WTC11 (cell line): ENCODE measurements at regions not wholly inside any gene's neighbourhood (a gene's known extent, or its start where the extent isn't known, plus 50 kb on each side); places are given as distances from the start of the nearest gene placed in this dataset.

ENCODE experiments used
- ATAC-seq: fragments of 200-7000 bp; cut with Tn5 transposase; 2 replicates; pipeline ENCODE4 v1.10.0; 2021; ENCODE audit warnings: mild to moderate bottlenecking, moderate library complexity
- CTCF ChIA-PET: fragments of 300-600 bp; sonication (Branson Sonifier 250); formaldehyde crosslinking; loops from one replicate; lab custom pipeline; 2021; ENCODE audit warnings: antibody characterized with exemption; lab: Charles Lee
- POLR2A ChIA-PET: fragments of 350-600 bp; sonication (Branson Sonifier 250); formaldehyde crosslinking; loops from one replicate; lab custom pipeline; 2021; ENCODE audit warnings: antibody characterized with exemption; lab: Charles Lee
- DNase-seq: peaks from one replicate; pipeline ENCODE4 v3.0.0; 2021; ENCODE audit warnings: low spot score
- H3K27ac Mint-ChIP-seq: 2 replicates; pipeline ENCODE4 v1.8.0; 2021; ENCODE audit warnings: mixed read lengths
- H3K27me3 Mint-ChIP-seq: 2 replicates; pipeline ENCODE4 v1.8.0; 2021; ENCODE audit warnings: low read depth, mild to moderate bottlenecking, moderate library complexity, mixed read lengths
- H3K36me3 Mint-ChIP-seq: 2 replicates; pipeline ENCODE4 v1.8.0; 2021; ENCODE audit warnings: mixed read lengths
- H3K4me1 Mint-ChIP-seq: 2 replicates; pipeline ENCODE4 v1.8.0; 2022; ENCODE audit warnings: mixed read lengths
- H3K4me3 Mint-ChIP-seq: 2 replicates; pipeline ENCODE4 v1.8.0; 2021; ENCODE audit warnings: mild to moderate bottlenecking, moderate library complexity, mixed read lengths
- H3K9me3 Mint-ChIP-seq: 2 replicates; pipeline ENCODE4 v1.8.0; 2021; ENCODE audit warnings: mixed read lengths
- ATF1 ChIP-seq: sonication (generic); formaldehyde crosslinking; IDR thresholded peaks from 2 replicates; pipeline ENCODE4 v1.8.1; 2023; ENCODE audit warnings: mild to moderate bottlenecking, moderate library complexity, missing genetic modification reagents
- CBFB ChIP-seq: sonication (generic); formaldehyde crosslinking; IDR thresholded peaks from 2 replicates; pipeline ENCODE4 v1.8.1; 2022; ENCODE audit warnings: mild to moderate bottlenecking, low read depth, missing genetic modification reagents
- ELF4 ChIP-seq: sonication (generic); formaldehyde crosslinking; IDR thresholded peaks from 2 replicates; pipeline ENCODE4 v1.8.1; 2022; ENCODE audit warnings: low read depth, mild to moderate bottlenecking, moderate library complexity, missing genetic modification reagents
- NR2C2 ChIP-seq: sonication (generic); formaldehyde crosslinking; IDR thresholded peaks from 2 replicates; pipeline ENCODE4 v1.8.0; 2022; ENCODE audit warnings: mild to moderate bottlenecking, missing genetic modification reagents
- NR3C1 ChIP-seq: sonication (generic); formaldehyde crosslinking; conservative IDR thresholded peaks from 2 replicates; pipeline ENCODE4 v1.8.1; 2023; ENCODE audit warnings: low read depth, mild to moderate bottlenecking, missing genetic modification reagents
- TEAD1 ChIP-seq: sonication (generic); formaldehyde crosslinking; IDR thresholded peaks from 2 replicates; pipeline ENCODE4 v1.8.0; 2022; ENCODE audit warnings: mild to moderate bottlenecking, missing genetic modification reagents
- ZBTB21 ChIP-seq: sonication (generic); formaldehyde crosslinking; IDR thresholded peaks from 2 replicates; pipeline ENCODE4 v1.8.1; 2023; ENCODE audit warnings: mild to moderate bottlenecking, missing genetic modification reagents, borderline replicate concordance
- ZNF121 ChIP-seq: sonication (generic); formaldehyde crosslinking; IDR thresholded peaks from 2 replicates; pipeline ENCODE4 v1.8.0; 2023; ENCODE audit warnings: missing genetic modification reagents
- ZNF317 ChIP-seq: sonication (generic); formaldehyde crosslinking; IDR thresholded peaks from 2 replicates; pipeline ENCODE4 v1.8.1; 2023; ENCODE audit warnings: low read depth, mild to moderate bottlenecking, moderate library complexity, missing genetic modification reagents, borderline replicate concordance
- ZNF423 ChIP-seq: fragments of 250-450 bp; sonication (Bioruptor Pico); IDR thresholded peaks from 2 replicates; pipeline ENCODE4 v2.1.2; 2022; ENCODE audit warnings: mild to moderate bottlenecking, moderate library complexity
- TF ChIP-seq, protein P1 (sequence below): sonication (generic); formaldehyde crosslinking; IDR thresholded peaks from 2 replicates; pipeline ENCODE4 v1.8.1; 2023; ENCODE audit warnings: mild to moderate bottlenecking, missing genetic modification reagents, borderline replicate concordance
- TF ChIP-seq, protein P2 (sequence below): sonication (generic); formaldehyde crosslinking; IDR thresholded peaks from 2 replicates; pipeline ENCODE4 v1.8.1; 2023; ENCODE audit warnings: mild to moderate bottlenecking, missing genetic modification reagents
- TF ChIP-seq, protein P3 (sequence below): fragments of 200-600 bp; IDR thresholded peaks from 2 replicates; pipeline ENCODE4 v1.8.0; 2022; ENCODE audit warnings: antibody characterized with exemption
- TF ChIP-seq, protein P4 (sequence below): fragments of 250-450 bp; sonication (Bioruptor Pico); IDR thresholded peaks from 2 replicates; pipeline ENCODE4 v2.1.2; 2022; ENCODE audit warnings: mild to moderate bottlenecking, moderate library complexity
- TF ChIP-seq, protein P5 (sequence below): sonication (generic); formaldehyde crosslinking; conservative IDR thresholded peaks from 2 replicates; pipeline ENCODE4 v1.8.1; 2023; ENCODE audit warnings: mild to moderate bottlenecking, low read depth, missing genetic modification reagents, moderate library complexity
- TF ChIP-seq, protein P6 (sequence below): sonication (generic); formaldehyde crosslinking; IDR thresholded peaks from 2 replicates; pipeline ENCODE4 v1.8.0; 2022; ENCODE audit warnings: mild to moderate bottlenecking, missing genetic modification reagents
- TF ChIP-seq, protein P7 (sequence below): fragments of 250-450 bp; sonication (Bioruptor Pico); IDR thresholded peaks from 2 replicates; pipeline ENCODE4 v1.9.0; 2021; ENCODE audit warnings: mild to moderate bottlenecking
- TF ChIP-seq, protein P8 (sequence below): sonication (generic); formaldehyde crosslinking; IDR thresholded peaks from 2 replicates; pipeline ENCODE4 v1.8.0; 2023; ENCODE audit warnings: missing genetic modification reagents
- TF ChIP-seq, protein P9 (sequence below): sonication (generic); formaldehyde crosslinking; IDR thresholded peaks from 2 replicates; pipeline ENCODE4 v1.8.0; 2023; ENCODE audit warnings: missing genetic modification reagents, mild to moderate bottlenecking, borderline replicate concordance

DNA sequence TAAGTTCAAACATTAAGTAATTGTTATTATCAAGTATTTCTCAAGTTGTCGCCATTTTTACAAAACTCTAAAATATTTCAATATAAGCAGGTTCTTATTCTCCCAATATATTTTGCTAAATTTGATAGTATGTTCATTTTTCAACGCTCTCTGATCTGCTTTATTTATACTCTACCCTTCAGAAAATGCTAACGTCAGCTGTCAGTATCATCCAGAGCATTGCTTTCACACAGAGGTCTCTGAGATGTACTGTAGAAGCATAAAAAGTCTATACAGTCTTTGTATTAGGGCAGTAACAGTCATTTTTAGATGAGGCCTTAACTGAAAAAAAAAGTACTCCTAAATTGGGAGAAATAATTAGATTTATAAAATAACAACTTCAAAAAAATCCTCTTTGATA, 533.1 kb upstream of the LRFN5 start:
- H3K27ac Mint-ChIP-seq, result no peak overlapping the region
- H3K4me3 Mint-ChIP-seq, result no peak overlapping the region
- TF ChIP-seq TEAD1 (CRISPR knock-in tag), result no peak
- no peak for TF ChIP-seq ZNF317 (CRISPR knock-in tag)
- TF ChIP-seq, protein P1, sequence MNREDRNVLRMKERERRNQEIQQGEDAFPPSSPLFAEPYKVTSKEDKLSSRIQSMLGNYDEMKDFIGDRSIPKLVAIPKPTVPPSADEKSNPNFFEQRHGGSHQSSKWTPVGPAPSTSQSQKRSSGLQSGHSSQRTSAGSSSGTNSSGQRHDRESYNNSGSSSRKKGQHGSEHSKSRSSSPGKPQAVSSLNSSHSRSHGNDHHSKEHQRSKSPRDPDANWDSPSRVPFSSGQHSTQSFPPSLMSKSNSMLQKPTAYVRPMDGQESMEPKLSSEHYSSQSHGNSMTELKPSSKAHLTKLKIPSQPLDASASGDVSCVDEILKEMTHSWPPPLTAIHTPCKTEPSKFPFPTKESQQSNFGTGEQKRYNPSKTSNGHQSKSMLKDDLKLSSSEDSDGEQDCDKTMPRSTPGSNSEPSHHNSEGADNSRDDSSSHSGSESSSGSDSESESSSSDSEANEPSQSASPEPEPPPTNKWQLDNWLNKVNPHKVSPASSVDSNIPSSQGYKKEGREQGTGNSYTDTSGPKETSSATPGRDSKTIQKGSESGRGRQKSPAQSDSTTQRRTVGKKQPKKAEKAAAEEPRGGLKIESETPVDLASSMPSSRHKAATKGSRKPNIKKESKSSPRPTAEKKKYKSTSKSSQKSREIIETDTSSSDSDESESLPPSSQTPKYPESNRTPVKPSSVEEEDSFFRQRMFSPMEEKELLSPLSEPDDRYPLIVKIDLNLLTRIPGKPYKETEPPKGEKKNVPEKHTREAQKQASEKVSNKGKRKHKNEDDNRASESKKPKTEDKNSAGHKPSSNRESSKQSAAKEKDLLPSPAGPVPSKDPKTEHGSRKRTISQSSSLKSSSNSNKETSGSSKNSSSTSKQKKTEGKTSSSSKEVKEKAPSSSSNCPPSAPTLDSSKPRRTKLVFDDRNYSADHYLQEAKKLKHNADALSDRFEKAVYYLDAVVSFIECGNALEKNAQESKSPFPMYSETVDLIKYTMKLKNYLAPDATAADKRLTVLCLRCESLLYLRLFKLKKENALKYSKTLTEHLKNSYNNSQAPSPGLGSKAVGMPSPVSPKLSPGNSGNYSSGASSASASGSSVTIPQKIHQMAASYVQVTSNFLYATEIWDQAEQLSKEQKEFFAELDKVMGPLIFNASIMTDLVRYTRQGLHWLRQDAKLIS, result no peak
- TF ChIP-seq, protein P2, sequence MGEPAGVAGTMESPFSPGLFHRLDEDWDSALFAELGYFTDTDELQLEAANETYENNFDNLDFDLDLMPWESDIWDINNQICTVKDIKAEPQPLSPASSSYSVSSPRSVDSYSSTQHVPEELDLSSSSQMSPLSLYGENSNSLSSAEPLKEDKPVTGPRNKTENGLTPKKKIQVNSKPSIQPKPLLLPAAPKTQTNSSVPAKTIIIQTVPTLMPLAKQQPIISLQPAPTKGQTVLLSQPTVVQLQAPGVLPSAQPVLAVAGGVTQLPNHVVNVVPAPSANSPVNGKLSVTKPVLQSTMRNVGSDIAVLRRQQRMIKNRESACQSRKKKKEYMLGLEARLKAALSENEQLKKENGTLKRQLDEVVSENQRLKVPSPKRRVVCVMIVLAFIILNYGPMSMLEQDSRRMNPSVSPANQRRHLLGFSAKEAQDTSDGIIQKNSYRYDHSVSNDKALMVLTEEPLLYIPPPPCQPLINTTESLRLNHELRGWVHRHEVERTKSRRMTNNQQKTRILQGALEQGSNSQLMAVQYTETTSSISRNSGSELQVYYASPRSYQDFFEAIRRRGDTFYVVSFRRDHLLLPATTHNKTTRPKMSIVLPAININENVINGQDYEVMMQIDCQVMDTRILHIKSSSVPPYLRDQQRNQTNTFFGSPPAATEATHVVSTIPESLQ (CRISPR knock-in tag), result no peak
- TF ChIP-seq ELF4, result no peak
- no peak for TF ChIP-seq ATF1
- TF ChIP-seq, protein P3, sequence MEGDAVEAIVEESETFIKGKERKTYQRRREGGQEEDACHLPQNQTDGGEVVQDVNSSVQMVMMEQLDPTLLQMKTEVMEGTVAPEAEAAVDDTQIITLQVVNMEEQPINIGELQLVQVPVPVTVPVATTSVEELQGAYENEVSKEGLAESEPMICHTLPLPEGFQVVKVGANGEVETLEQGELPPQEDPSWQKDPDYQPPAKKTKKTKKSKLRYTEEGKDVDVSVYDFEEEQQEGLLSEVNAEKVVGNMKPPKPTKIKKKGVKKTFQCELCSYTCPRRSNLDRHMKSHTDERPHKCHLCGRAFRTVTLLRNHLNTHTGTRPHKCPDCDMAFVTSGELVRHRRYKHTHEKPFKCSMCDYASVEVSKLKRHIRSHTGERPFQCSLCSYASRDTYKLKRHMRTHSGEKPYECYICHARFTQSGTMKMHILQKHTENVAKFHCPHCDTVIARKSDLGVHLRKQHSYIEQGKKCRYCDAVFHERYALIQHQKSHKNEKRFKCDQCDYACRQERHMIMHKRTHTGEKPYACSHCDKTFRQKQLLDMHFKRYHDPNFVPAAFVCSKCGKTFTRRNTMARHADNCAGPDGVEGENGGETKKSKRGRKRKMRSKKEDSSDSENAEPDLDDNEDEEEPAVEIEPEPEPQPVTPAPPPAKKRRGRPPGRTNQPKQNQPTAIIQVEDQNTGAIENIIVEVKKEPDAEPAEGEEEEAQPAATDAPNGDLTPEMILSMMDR, result no peak
- TF ChIP-seq ZNF423 (CRISPR knock-in tag), result no peak
- TF ChIP-seq, protein P4, sequence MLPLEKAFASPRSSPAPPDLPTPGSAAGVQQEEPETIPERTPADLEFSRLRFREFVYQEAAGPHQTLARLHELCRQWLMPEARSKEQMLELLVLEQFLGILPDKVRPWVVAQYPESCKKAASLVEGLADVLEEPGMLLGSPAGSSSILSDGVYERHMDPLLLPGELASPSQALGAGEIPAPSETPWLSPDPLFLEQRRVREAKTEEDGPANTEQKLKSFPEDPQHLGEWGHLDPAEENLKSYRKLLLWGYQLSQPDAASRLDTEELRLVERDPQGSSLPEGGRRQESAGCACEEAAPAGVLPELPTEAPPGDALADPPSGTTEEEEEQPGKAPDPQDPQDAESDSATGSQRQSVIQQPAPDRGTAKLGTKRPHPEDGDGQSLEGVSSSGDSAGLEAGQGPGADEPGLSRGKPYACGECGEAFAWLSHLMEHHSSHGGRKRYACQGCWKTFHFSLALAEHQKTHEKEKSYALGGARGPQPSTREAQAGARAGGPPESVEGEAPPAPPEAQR (CRISPR knock-in tag), result no peak
- TF ChIP-seq, protein P5, sequence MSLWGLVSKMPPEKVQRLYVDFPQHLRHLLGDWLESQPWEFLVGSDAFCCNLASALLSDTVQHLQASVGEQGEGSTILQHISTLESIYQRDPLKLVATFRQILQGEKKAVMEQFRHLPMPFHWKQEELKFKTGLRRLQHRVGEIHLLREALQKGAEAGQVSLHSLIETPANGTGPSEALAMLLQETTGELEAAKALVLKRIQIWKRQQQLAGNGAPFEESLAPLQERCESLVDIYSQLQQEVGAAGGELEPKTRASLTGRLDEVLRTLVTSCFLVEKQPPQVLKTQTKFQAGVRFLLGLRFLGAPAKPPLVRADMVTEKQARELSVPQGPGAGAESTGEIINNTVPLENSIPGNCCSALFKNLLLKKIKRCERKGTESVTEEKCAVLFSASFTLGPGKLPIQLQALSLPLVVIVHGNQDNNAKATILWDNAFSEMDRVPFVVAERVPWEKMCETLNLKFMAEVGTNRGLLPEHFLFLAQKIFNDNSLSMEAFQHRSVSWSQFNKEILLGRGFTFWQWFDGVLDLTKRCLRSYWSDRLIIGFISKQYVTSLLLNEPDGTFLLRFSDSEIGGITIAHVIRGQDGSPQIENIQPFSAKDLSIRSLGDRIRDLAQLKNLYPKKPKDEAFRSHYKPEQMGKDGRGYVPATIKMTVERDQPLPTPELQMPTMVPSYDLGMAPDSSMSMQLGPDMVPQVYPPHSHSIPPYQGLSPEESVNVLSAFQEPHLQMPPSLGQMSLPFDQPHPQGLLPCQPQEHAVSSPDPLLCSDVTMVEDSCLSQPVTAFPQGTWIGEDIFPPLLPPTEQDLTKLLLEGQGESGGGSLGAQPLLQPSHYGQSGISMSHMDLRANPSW (CRISPR knock-in tag), result no peak
- no peak for TF ChIP-seq ZNF121 (CRISPR knock-in tag)
- TF ChIP-seq, protein P6, sequence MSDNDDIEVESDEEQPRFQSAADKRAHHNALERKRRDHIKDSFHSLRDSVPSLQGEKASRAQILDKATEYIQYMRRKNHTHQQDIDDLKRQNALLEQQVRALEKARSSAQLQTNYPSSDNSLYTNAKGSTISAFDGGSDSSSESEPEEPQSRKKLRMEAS, result no peak
- TF ChIP-seq NR2C2 (CRISPR knock-in tag), result no peak
- TF ChIP-seq CBFB (CRISPR knock-in tag), result no peak
- TF ChIP-seq NR3C1, result no peak
- TF ChIP-seq, protein P7, sequence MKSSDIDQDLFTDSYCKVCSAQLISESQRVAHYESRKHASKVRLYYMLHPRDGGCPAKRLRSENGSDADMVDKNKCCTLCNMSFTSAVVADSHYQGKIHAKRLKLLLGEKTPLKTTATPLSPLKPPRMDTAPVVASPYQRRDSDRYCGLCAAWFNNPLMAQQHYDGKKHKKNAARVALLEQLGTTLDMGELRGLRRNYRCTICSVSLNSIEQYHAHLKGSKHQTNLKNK (CRISPR knock-in tag), result no peak
- no peak for TF ChIP-seq ZBTB21 (CRISPR knock-in tag)
- TF ChIP-seq, protein P8, sequence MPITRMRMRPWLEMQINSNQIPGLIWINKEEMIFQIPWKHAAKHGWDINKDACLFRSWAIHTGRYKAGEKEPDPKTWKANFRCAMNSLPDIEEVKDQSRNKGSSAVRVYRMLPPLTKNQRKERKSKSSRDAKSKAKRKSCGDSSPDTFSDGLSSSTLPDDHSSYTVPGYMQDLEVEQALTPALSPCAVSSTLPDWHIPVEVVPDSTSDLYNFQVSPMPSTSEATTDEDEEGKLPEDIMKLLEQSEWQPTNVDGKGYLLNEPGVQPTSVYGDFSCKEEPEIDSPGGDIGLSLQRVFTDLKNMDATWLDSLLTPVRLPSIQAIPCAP (CRISPR knock-in tag), result no peak
- TF ChIP-seq, protein P9, sequence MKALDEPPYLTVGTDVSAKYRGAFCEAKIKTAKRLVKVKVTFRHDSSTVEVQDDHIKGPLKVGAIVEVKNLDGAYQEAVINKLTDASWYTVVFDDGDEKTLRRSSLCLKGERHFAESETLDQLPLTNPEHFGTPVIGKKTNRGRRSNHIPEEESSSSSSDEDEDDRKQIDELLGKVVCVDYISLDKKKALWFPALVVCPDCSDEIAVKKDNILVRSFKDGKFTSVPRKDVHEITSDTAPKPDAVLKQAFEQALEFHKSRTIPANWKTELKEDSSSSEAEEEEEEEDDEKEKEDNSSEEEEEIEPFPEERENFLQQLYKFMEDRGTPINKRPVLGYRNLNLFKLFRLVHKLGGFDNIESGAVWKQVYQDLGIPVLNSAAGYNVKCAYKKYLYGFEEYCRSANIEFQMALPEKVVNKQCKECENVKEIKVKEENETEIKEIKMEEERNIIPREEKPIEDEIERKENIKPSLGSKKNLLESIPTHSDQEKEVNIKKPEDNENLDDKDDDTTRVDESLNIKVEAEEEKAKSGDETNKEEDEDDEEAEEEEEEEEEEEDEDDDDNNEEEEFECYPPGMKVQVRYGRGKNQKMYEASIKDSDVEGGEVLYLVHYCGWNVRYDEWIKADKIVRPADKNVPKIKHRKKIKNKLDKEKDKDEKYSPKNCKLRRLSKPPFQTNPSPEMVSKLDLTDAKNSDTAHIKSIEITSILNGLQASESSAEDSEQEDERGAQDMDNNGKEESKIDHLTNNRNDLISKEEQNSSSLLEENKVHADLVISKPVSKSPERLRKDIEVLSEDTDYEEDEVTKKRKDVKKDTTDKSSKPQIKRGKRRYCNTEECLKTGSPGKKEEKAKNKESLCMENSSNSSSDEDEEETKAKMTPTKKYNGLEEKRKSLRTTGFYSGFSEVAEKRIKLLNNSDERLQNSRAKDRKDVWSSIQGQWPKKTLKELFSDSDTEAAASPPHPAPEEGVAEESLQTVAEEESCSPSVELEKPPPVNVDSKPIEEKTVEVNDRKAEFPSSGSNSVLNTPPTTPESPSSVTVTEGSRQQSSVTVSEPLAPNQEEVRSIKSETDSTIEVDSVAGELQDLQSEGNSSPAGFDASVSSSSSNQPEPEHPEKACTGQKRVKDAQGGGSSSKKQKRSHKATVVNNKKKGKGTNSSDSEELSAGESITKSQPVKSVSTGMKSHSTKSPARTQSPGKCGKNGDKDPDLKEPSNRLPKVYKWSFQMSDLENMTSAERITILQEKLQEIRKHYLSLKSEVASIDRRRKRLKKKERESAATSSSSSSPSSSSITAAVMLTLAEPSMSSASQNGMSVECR, result no peak
- DNase-seq (no peak), ATAC-seq (no peak)
- no peaks in the 10 kb centered on the region for H3K4me1 Mint-ChIP-seq
- H3K36me3 Mint-ChIP-seq, result no peaks in the 10 kb centered on the region
- ChIA-PET CTCF (no interaction called here), POLR2A (no interaction called here)
- no peaks in the 10 kb centered on the region for H3K9me3 Mint-ChIP-seq
- H3K27me3 Mint-ChIP-seq, result no peaks in the 10 kb centered on the region
